GM12864 (cell line): ENCODE measurements at regions not wholly inside any gene's neighbourhood (a gene's known extent, or its start where the extent isn't known, plus 50 kb on each side); places are given as distances from the start of the nearest gene placed in this dataset.
"Not testable (repeated sequence)": the region's sequence is repeated elsewhere in the genome, so short reads cannot be mapped to it uniquely, and the experiment has no call there.

Experiments
- DNase-seq: peaks from one replicate; pipeline ENCODE4 v3.0.0-alpha.2; 2011; ENCODE audit warnings: low read depth
- H3K4me3 ChIP-seq: 2 replicates; pipeline ENCODE4 v1.5.1; 2011; ENCODE audit warnings: mild to moderate bottlenecking, low read depth, low read length, control low read depth
- TF ChIP-seq, protein P1 (sequence below): IDR thresholded peaks from 2 replicates; pipeline ENCODE4 v1.5.1; 2011; ENCODE audit warnings: low read depth, mild to moderate bottlenecking, moderate library complexity, low read length, control low read depth, inconsistent platforms; ENCODE audit errors: missing control alignments

DNA sequence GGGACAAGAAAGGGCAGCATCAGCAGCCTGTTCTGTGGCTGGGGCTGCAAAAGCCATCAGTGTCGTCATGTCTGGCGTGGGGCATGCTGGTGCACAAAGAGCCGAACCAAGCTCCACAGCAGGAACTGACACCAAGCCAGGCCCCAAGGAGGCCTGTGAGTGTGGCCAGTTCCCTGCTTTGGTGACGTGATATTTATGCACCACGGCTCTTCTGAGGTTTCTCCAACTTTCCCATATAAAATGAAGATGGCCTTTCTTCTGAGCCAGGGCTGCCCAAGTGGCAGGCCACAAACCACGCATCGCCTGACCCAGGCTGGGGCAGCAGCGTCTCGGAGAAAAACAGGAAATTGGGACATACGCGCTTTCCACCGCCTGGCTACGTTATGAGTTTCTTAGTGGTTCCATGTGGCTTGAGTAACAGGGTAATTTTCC, 109.9 kb downstream of the RIN2 start:
- DNase-seq = no peak
- TF ChIP-seq, protein P1, sequence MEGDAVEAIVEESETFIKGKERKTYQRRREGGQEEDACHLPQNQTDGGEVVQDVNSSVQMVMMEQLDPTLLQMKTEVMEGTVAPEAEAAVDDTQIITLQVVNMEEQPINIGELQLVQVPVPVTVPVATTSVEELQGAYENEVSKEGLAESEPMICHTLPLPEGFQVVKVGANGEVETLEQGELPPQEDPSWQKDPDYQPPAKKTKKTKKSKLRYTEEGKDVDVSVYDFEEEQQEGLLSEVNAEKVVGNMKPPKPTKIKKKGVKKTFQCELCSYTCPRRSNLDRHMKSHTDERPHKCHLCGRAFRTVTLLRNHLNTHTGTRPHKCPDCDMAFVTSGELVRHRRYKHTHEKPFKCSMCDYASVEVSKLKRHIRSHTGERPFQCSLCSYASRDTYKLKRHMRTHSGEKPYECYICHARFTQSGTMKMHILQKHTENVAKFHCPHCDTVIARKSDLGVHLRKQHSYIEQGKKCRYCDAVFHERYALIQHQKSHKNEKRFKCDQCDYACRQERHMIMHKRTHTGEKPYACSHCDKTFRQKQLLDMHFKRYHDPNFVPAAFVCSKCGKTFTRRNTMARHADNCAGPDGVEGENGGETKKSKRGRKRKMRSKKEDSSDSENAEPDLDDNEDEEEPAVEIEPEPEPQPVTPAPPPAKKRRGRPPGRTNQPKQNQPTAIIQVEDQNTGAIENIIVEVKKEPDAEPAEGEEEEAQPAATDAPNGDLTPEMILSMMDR = no peak

GRCh38 chr20:19868441-19868840, 110.4 kb downstream of the RIN2 start:
- no peak overlapping the region for H3K4me3 ChIP-seq
- DNase-seq = no peak
- TF ChIP-seq, protein P1 = no peak

More for the DNA sequence above, 109.9 kb downstream of the RIN2 start:
- H3K4me3 ChIP-seq = no peak overlapping the region

GRCh38 chr20:19872001-19872400, 113.9 kb downstream of the RIN2 start:
- no peak for DNase-seq
- no peak overlapping the region for H3K4me3 ChIP-seq
- TF ChIP-seq, protein P1 = no peak

GRCh38 chr20:19874040-19874727, 116.1 kb downstream of the RIN2 start:
- H3K4me3 ChIP-seq = no peak overlapping the region
- TF ChIP-seq, protein P1 = no peak
- no peak for DNase-seq

DNA sequence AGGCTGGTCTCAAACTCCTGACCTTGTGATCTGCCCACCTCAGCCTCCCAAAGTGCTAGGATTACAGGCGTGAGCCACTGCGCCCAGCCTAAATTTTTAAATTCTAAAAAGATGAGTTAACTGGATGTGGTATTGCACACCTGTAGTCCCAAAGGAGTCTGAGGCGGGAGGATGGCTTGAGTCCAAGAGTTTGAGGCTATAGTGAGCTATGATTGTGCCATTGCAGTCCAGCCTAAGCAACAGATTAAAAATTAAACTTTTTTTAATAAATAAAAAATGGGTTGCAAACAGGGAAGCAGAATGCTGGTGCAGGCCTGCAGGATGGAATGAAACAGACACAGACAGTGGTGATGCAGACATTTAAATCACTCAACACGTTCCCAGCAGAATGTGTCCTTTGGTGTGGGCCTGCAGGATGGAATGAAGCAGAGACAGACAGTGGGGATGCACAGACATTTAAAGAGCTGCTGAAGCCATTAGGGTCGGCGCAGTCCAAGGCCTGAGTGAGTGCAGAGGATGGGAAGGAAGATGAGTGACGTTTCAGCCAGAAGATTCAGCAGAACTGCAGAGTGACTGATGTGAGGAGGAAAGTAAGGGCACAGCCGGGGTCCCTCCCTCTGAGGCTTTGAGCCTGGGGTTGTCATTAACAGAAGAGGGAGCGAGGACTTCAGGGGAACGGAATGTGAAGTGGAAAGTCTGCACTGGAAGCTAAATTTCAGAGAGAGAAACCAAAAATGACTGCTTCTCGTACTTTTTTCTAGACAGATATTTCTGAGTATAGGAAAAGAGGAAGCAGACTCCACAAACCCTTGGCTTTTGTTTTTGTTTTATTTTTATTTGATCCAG, 117.5 kb downstream of the RIN2 start:
- TF ChIP-seq, protein P1 = no peak
- no peak for DNase-seq

GRCh38 chr20:19876828-19877460, 118.9 kb downstream of the RIN2 start:
- TF ChIP-seq, protein P1 = no peak
- H3K4me3 ChIP-seq = no peak overlapping the region

More for the DNA sequence above, 117.5 kb downstream of the RIN2 start:
- no peak overlapping the region for H3K4me3 ChIP-seq

DNA sequence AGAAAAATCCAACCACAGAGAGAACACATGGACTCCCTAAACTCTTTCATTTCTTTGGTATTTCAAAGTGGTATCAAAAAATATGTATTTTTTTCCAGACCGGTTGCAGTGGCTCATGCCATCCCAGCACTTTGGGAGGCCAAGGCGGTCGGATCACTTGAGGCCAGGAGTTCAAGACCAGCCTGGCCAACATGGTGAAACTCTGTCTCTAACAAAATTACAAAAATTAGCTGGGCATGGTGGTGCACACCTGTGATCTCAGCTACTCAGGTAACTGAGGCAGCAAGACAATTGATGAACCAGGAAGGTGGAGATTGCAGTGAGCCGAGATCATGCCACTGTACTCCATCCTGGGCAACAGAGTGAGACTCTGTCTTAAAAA, 121.8 kb downstream of the RIN2 start:
- H3K4me3 ChIP-seq, DNase-seq: not testable (repeated sequence)

More at GRCh38 chr20:19876828-19877460, 118.9 kb downstream of the RIN2 start:
- DNase-seq = no peak
